Panc1 (cell line): ENCODE measurements at regions not wholly inside any gene's neighbourhood (a gene's known extent, or its start where the extent isn't known, plus 50 kb on each side); places are given as distances from the start of the nearest gene placed in this dataset.

ENCODE experiments used
- ATAC-seq: fragments of 200-7000 bp; cut with Tn5 transposase; 2 replicates; pipeline ENCODE4 v1.9.1; 2020; ENCODE audit warnings: mild to moderate bottlenecking, moderate library complexity
- BruUV-seq: library from RNA; stranded (reverse); fragments of 400-500 nt; replicated peaks from 2 replicates; lab custom pipeline; 2021; lab: Mats Ljungman, UMichigan
- CTCF ChIA-PET: fragments of 300-600 bp; sonication (Branson Sonifier 250); formaldehyde crosslinking; loops from one replicate; lab custom pipeline; 2022; ENCODE audit warnings: antibody characterized with exemption; lab: Charles Lee
- POLR2A ChIA-PET: fragments of 300-600 bp; sonication (Branson Sonifier 250); formaldehyde crosslinking; loops from one replicate; lab custom pipeline; 2022; ENCODE audit warnings: antibody characterized with exemption; lab: Charles Lee
- DNase-seq: peaks from one replicate; pipeline ENCODE4 v3.0.0-alpha.2; 2010; ENCODE audit warnings: low read depth, low spot score
- H3K27ac ChIP-seq: 2 replicates; pipeline ENCODE4 v1.5.1; 2011; ENCODE audit warnings: mild to moderate bottlenecking, low read length, inconsistent platforms
- H3K27me3 ChIP-seq: fragments of 200-500 bp; sonication (Bioruptor generic); 2 replicates; pipeline ENCODE4 v1.6.0; 2014; ENCODE audit warnings: low read length, inconsistent platforms; ENCODE audit not compliant: control insufficient read depth, insufficient read depth
- H3K36me3 ChIP-seq: fragments of 200-500 bp; sonication (Bioruptor generic); 2 replicates; pipeline ENCODE4 v1.5.1; 2014; ENCODE audit warnings: inconsistent platforms, mild to moderate bottlenecking, low read length, moderate library complexity; ENCODE audit not compliant: control insufficient read depth, insufficient read depth
- H3K4me1 ChIP-seq: 2 replicates; pipeline ENCODE4 v1.5.1; 2011; ENCODE audit warnings: inconsistent platforms, mild to moderate bottlenecking, low read length, moderate library complexity; ENCODE audit not compliant: control insufficient read depth, insufficient read depth
- H3K4me3 ChIP-seq, 2 experiments: 2 replicates each; pipeline ENCODE4 v1.5.1; 2011 to 2012; ENCODE audit warnings: low read depth in 2 of 2, low read length in 2 of 2, mild to moderate bottlenecking in 2 of 2, inconsistent platforms in 1 of 2, moderate library complexity in 1 of 2
- H3K9me3 ChIP-seq: fragments of 200-500 bp; sonication (Bioruptor generic); 2 replicates; pipeline ENCODE4 v1.5.1; 2014; ENCODE audit warnings: low read depth, mild to moderate bottlenecking, inconsistent platforms, low read length, moderate library complexity; ENCODE audit not compliant: control insufficient read depth, insufficient read depth
- CTCF ChIP-seq: fragments of 450-650 bp; IDR thresholded peaks from 2 replicates; pipeline ENCODE4 v1.5.1; 2017; ENCODE audit warnings: mild to moderate bottlenecking
- POLR2AphosphoS5 ChIP-seq: IDR thresholded peaks from 2 replicates; pipeline ENCODE4 v1.6.1; 2012; ENCODE audit warnings: mild to moderate bottlenecking, low read depth, low read length, moderate library complexity
- REST ChIP-seq, 2 experiments: IDR thresholded peaks; 2 replicates each; pipeline ENCODE4 v1.6.1; 2011 to 2012; ENCODE audit warnings: low read depth in 2 of 2, control low read depth in 1 of 2, low read length in 1 of 2, mild to moderate bottlenecking in 1 of 2, moderate library complexity in 1 of 2; ENCODE audit not compliant: insufficient read depth in 1 of 2
- SIN3A ChIP-seq: IDR thresholded peaks from 2 replicates; pipeline ENCODE4 v1.6.1; 2012; ENCODE audit warnings: low read depth, mild to moderate bottlenecking, low read length, moderate library complexity, borderline replicate concordance; ENCODE audit not compliant: insufficient read depth
- TCF7L2 ChIP-seq: IDR thresholded peaks from 2 replicates; pipeline ENCODE4 v1.6.1; 2011; ENCODE audit warnings: mild to moderate bottlenecking, low read depth, low read length, inconsistent platforms
- in situ Hi-C: cut with HindIII; loops from 2 replicates; pipeline ENCODE4 v1.10.0; 2016; ENCODE audit warnings: low sequenced_read_pairs, low pct_unique_long_range_greater_than_20kb
- intact Hi-C: fragments of 100-400 bp; cut with micrococcal nuclease; formaldehyde crosslinking; loops from one replicate; pipeline ENCODE4 v1.10.0; 2022; ENCODE audit not compliant: unreplicated experiment

- CTCF ChIA-PET: no interaction called here
These were observed 116.9 kb downstream of the DUSP10 start for GRCh38 chr1:221625026-221625425.

GRCh38 chr1:221626041-221626440 lies 115.8 kb downstream of the DUSP10 start:
- intact Hi-C loops (no loop called here), in situ Hi-C loops (no loop called here)
- TF ChIP-seq POLR2AphosphoS5: no peak
- no peak for TF ChIP-seq REST (IDR thresholded peaks at IDR 0.05; ENCODE audit: insufficient read depth in 1 of 2, low read depth in 2 of 2, low read length in 1 of 2)
- no peak for TF ChIP-seq CTCF
- no peak for TF ChIP-seq SIN3A
- no peak for TF ChIP-seq TCF7L2
- Histone ChIP-seq H3K27ac (no peak overlapping the region), H3K9me3 (no peaks in the 10 kb centered on the region), H3K4me1 (no peaks in the 10 kb centered on the region), H3K27me3 (no peaks in the 10 kb centered on the region), H3K36me3 (no peaks in the 10 kb centered on the region), H3K4me3 (no peak overlapping the region)
- ChIA-PET CTCF (no interaction called here), POLR2A (no interaction called here)
- no TSS peak for BruUV-seq
- no peak for DNase-seq
- no peak for ATAC-seq

More at GRCh38 chr1:221625026-221625425, 116.9 kb downstream of the DUSP10 start:
- Histone ChIP-seq H3K27ac (no peak overlapping the region), H3K36me3 (no peaks in the 10 kb centered on the region), H3K27me3 (no peaks in the 10 kb centered on the region), H3K4me3 (no peak overlapping the region), H3K4me1 (no peaks in the 10 kb centered on the region), H3K9me3 (no peaks in the 10 kb centered on the region)
- TF ChIP-seq REST (IDR thresholded peaks at IDR 0.05; ENCODE audit: insufficient read depth in 1 of 2, low read depth in 2 of 2, low read length in 1 of 2) (no peak), POLR2AphosphoS5 (no peak), TCF7L2 (no peak)
- ATAC-seq (no peak), DNase-seq (no peak)
- intact Hi-C loops: no loop called here
- POLR2A ChIA-PET: no interaction called here
- BruUV-seq: no TSS peak
- in situ Hi-C loops: no loop called here
